ENCODE measurements at regions not wholly inside any gene's neighbourhood (a gene's known extent, or its start where the extent isn't known, plus 50 kb on each side); places are given as distances from the start of the nearest gene placed in this dataset.

DNA sequence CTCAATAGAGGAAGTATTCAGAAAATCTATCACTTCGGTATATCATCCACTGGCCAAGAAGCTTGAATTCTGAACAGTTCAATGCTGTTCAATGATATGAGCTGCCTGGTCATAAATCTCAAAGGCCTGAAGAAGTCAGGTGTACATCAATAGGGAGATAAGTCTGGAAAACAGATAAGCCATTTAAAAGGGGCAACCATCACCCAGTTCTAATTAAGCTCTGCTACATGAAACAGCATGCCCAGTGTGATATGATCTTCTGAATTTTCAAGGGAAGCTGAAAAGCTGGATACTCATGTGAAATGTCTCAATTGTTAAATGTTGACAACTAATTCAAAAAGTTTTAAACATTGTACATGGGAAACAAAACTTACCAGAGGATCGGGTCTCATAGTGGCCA, 2020.7 kb upstream of the WWC1 start:
- TF ChIP-seq, protein P1, sequence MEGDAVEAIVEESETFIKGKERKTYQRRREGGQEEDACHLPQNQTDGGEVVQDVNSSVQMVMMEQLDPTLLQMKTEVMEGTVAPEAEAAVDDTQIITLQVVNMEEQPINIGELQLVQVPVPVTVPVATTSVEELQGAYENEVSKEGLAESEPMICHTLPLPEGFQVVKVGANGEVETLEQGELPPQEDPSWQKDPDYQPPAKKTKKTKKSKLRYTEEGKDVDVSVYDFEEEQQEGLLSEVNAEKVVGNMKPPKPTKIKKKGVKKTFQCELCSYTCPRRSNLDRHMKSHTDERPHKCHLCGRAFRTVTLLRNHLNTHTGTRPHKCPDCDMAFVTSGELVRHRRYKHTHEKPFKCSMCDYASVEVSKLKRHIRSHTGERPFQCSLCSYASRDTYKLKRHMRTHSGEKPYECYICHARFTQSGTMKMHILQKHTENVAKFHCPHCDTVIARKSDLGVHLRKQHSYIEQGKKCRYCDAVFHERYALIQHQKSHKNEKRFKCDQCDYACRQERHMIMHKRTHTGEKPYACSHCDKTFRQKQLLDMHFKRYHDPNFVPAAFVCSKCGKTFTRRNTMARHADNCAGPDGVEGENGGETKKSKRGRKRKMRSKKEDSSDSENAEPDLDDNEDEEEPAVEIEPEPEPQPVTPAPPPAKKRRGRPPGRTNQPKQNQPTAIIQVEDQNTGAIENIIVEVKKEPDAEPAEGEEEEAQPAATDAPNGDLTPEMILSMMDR (IDR thresholded peaks at IDR 0.05 in 8 of 11, conservative IDR thresholded peaks at IDR 0.05 in 3 of 11): no peak
- no peak for TF ChIP-seq POLR2AphosphoS5 (IDR thresholded peaks at IDR 0.05)
- TF ChIP-seq POLR2A (IDR thresholded peaks at IDR 0.05): no peak
